Hepatocyte (in vitro differentiated cells): ENCODE measurements at regions not wholly inside any gene's neighbourhood (a gene's known extent, or its start where the extent isn't known, plus 50 kb on each side); places are given as distances from the start of the nearest gene placed in this dataset.
A peak's percentile ranks its signal among the peaks of the same experiment; 100 is the strongest.

Source experiments
- DNase-seq: peaks from one replicate; pipeline ENCODE4 v3.0.0-alpha.2; 2016; ENCODE audit warnings: low spot score
- H2AFZ ChIP-seq: fragments of 200-600 bp; sonication (generic); 2 replicates; pipeline ENCODE4 v1.6.0; 2016; ENCODE audit warnings: antibody characterized with exemption, mild to moderate bottlenecking
- H3K27ac ChIP-seq: fragments of 200-600 bp; sonication (generic); 2 replicates; pipeline ENCODE4 v1.5.1; 2016; ENCODE audit warnings: mild to moderate bottlenecking
- H3K27me3 ChIP-seq: fragments of 200-600 bp; sonication (generic); 2 replicates; pipeline ENCODE4 v1.6.1; 2016
- H3K36me3 ChIP-seq: fragments of 200-600 bp; sonication (generic); replicated peaks from 2 replicates; pipeline ENCODE4 v1.5.1; 2016; ENCODE audit warnings: low read depth; ENCODE audit not compliant: insufficient read depth
- H3K4me1 ChIP-seq: fragments of 200-600 bp; sonication (generic); 2 replicates; pipeline ENCODE4 v1.5.1; 2016; ENCODE audit warnings: mild to moderate bottlenecking, moderate library complexity; ENCODE audit not compliant: insufficient read depth
- H3K4me2 ChIP-seq: fragments of 200-600 bp; sonication (generic); 2 replicates; pipeline ENCODE4 v1.6.0; 2016
- H3K4me3 ChIP-seq: fragments of 200-600 bp; sonication (generic); 2 replicates; pipeline ENCODE4 v1.5.1; 2016; ENCODE audit warnings: mild to moderate bottlenecking
- H3K79me2 ChIP-seq: fragments of 200-600 bp; sonication (generic); 2 replicates; pipeline ENCODE4 v1.6.0; 2017; ENCODE audit warnings: mild to moderate bottlenecking
- H3K9me2 ChIP-seq: fragments of 200-600 bp; sonication (generic); replicated peaks from 2 replicates; pipeline ENCODE4 v1.6.0; 2017; ENCODE audit warnings: mild to moderate bottlenecking; ENCODE audit not compliant: insufficient read depth
- H3K9me3 ChIP-seq: fragments of 200-600 bp; sonication (generic); 2 replicates; pipeline ENCODE4 v1.5.1; 2016; ENCODE audit warnings: low read depth, mild to moderate bottlenecking
- H4K20me1 ChIP-seq: fragments of 200-600 bp; sonication (generic); 2 replicates; pipeline ENCODE4 v1.6.0; 2016; ENCODE audit warnings: mild to moderate bottlenecking; ENCODE audit not compliant: insufficient read depth, poor library complexity, severe bottlenecking
- CTCF ChIP-seq: fragments of 200-600 bp; sonication (generic); IDR thresholded peaks from 2 replicates; pipeline ENCODE4 v1.5.1; 2016; ENCODE audit warnings: antibody characterized with exemption, mild to moderate bottlenecking; ENCODE audit not compliant: poor library complexity
- EZH2 ChIP-seq: fragments of 200-600 bp; sonication (generic); IDR thresholded peaks from 2 replicates; pipeline ENCODE4 v1.6.1; 2016; ENCODE audit warnings: antibody characterized with exemption, mild to moderate bottlenecking, borderline replicate concordance
- EZH2phosphoT487 ChIP-seq: fragments of 200-600 bp; sonication (generic); IDR thresholded peaks from one replicate; pipeline ENCODE4 v1.6.1; 2018; ENCODE audit warnings: antibody characterized with exemption, mild to moderate bottlenecking, low read depth, moderate library complexity; ENCODE audit not compliant: unreplicated experiment, severe bottlenecking
- WGBS: methylation state at CpG from one replicate; pipeline ENCODE4 v1.1.6; 2016; ENCODE audit warnings: low lambda C conversion rate; ENCODE audit errors: missing lambda C conversion rate; 5-methylcytosine and 5-hydroxymethylcytosine counted together

GRCh38 chr5:103451261-103451660 lies 111.3 kb downstream of the NUDT12 start:
- no peak overlapping the region for H2AFZ ChIP-seq
- H3K9me2 ChIP-seq, result no peaks in the 10 kb centered on the region
- no peak for DNase-seq
- no peaks in the 10 kb centered on the region for H3K36me3 ChIP-seq
- TF ChIP-seq CTCF (no peak), EZH2phosphoT487 (no peak), EZH2 (no peak)
- H3K27ac ChIP-seq, result peak overlapping the region; percentile 10
- H4K20me1 ChIP-seq, result no peaks in the 10 kb centered on the region
- no peak overlapping the region for H3K4me3 ChIP-seq
- H3K9me3 ChIP-seq, result no peaks in the 10 kb centered on the region
- no peaks in the 10 kb centered on the region for H3K4me1 ChIP-seq
- H3K4me2 ChIP-seq, result no peak overlapping the region
- no peaks in the 10 kb centered on the region for H3K79me2 ChIP-seq
- no peaks in the 10 kb centered on the region for H3K27me3 ChIP-seq

GRCh38 chr5:103450333-103451061 lies 112.1 kb downstream of the NUDT12 start:
- Histone ChIP-seq H3K27ac (peak overlapping the region; percentile 10), H2AFZ (no peak overlapping the region)
- DNase-seq, result no peak

GRCh38 chr5:103446813-103447212 lies 115.8 kb downstream of the NUDT12 start:
- no peaks in the 10 kb centered on the region for H3K9me2 ChIP-seq
- H3K27me3 ChIP-seq, result no peaks in the 10 kb centered on the region
- 58% methylated on average over 3 of the region's 3 CpGs for WGBS
- H3K4me2 ChIP-seq, result no peak overlapping the region
- no peaks in the 10 kb centered on the region for H4K20me1 ChIP-seq
- no peaks in the 10 kb centered on the region for H3K79me2 ChIP-seq
- H3K4me3 ChIP-seq, result no peak overlapping the region
- no peak overlapping the region for H2AFZ ChIP-seq
- TF ChIP-seq EZH2phosphoT487 (no peak), EZH2 (no peak), CTCF (no peak)
- no peaks in the 10 kb centered on the region for H3K36me3 ChIP-seq
- H3K9me3 ChIP-seq, result no peaks in the 10 kb centered on the region
- H3K4me1 ChIP-seq, result peaks cover 7% of the 10 kb centered on the region
- H3K27ac ChIP-seq, result no peak overlapping the region
- no peak for DNase-seq

More at GRCh38 chr5:103450333-103451061, 112.1 kb downstream of the NUDT12 start:
- no peaks in the 10 kb centered on the region for H4K20me1 ChIP-seq
- no peak for TF ChIP-seq CTCF
- TF ChIP-seq EZH2phosphoT487, result no peak
- no peak for TF ChIP-seq EZH2
- no peak overlapping the region for H3K4me3 ChIP-seq
- no peak overlapping the region for H3K4me2 ChIP-seq
- no peaks in the 10 kb centered on the region for H3K27me3 ChIP-seq
- WGBS, result 72% methylated on average over 4 of the region's 4 CpGs
- no peaks in the 10 kb centered on the region for H3K9me3 ChIP-seq
- H3K9me2 ChIP-seq, result no peaks in the 10 kb centered on the region
- no peaks in the 10 kb centered on the region for H3K4me1 ChIP-seq
- no peaks in the 10 kb centered on the region for H3K36me3 ChIP-seq
- no peaks in the 10 kb centered on the region for H3K79me2 ChIP-seq
